ENCODE measurements at regions not wholly inside any gene's neighbourhood (a gene's known extent, or its start where the extent isn't known, plus 50 kb on each side); places are given as distances from the start of the nearest gene placed in this dataset.

GRCh38 chr7:86963599-86964230 is 95.7 kb downstream of the ELAPOR2 start:
- TF ChIP-seq CTCF (IDR thresholded peaks at IDR 0.05; ENCODE audit: insufficient read depth, low read length, poor library complexity, severe bottlenecking), result no peak
- TF ChIP-seq EZH2phosphoT487 (conservative IDR thresholded peaks at IDR 0.05; ENCODE audit: low read length), result no peak
